ENCODE measurements at regions not wholly inside any gene's neighbourhood (a gene's known extent, or its start where the extent isn't known, plus 50 kb on each side); places are given as distances from the start of the nearest gene placed in this dataset.

- H3K79me2 ChIP-seq (ENCODE audit: low read length) = no peaks in the 10 kb centered on the region
- no peaks in the 10 kb centered on the region for H3K27me3 ChIP-seq (ENCODE audit: low read length)
- no peak for DNase-seq
- no peaks in the 10 kb centered on the region for H3K4me1 ChIP-seq (ENCODE audit: low read length)
- H3K9ac ChIP-seq (ENCODE audit: low read length) = no peak overlapping the region
- no peaks in the 10 kb centered on the region for H3K9me3 ChIP-seq (ENCODE audit: low read length)
- H4K20me1 ChIP-seq (ENCODE audit: insufficient read depth, low read depth, low read length) = no peaks in the 10 kb centered on the region
- no peak overlapping the region for H3K27ac ChIP-seq (ENCODE audit: low read length)
- H3K4me2 ChIP-seq (ENCODE audit: low read depth, low read length, poor library complexity, severe bottlenecking) = no peak overlapping the region
- no peaks in the 10 kb centered on the region for H3K9me2 ChIP-seq (replicated peaks; ENCODE audit: insufficient read depth, low read length)
- no peaks in the 10 kb centered on the region for H3K36me3 ChIP-seq (ENCODE audit: insufficient read depth, low read length)
- H3K4me3 ChIP-seq (ENCODE audit: low read length) = no peak overlapping the region
- H2AFZ ChIP-seq (ENCODE audit: low read length) = no peak overlapping the region
Measured at GRCh38 chr2:150903055-150903454, 358.6 kb downstream of the RBM43 start.

GRCh38 chr2:150900913-150901312, 360.8 kb downstream of the RBM43 start:
- Histone ChIP-seq H3K9ac (ENCODE audit: low read length) (no peak overlapping the region), H3K36me3 (ENCODE audit: insufficient read depth, low read length) (no peaks in the 10 kb centered on the region), H3K27me3 (ENCODE audit: low read length) (no peaks in the 10 kb centered on the region), H4K20me1 (ENCODE audit: insufficient read depth, low read depth, low read length) (no peaks in the 10 kb centered on the region), H3K27ac (ENCODE audit: low read length) (no peak overlapping the region), H2AFZ (ENCODE audit: low read length) (no peak overlapping the region), H3K9me3 (ENCODE audit: low read length) (no peaks in the 10 kb centered on the region), H3K79me2 (ENCODE audit: low read length) (no peaks in the 10 kb centered on the region), H3K9me2 (replicated peaks; ENCODE audit: insufficient read depth, low read length) (no peaks in the 10 kb centered on the region), H3K4me1 (ENCODE audit: low read length) (no peaks in the 10 kb centered on the region), H3K4me3 (ENCODE audit: low read length) (no peak overlapping the region), H3K4me2 (ENCODE audit: low read depth, low read length, poor library complexity, severe bottlenecking) (no peak overlapping the region)
- no peak for DNase-seq

- H3K4me2 ChIP-seq (ENCODE audit: low read depth, low read length, poor library complexity, severe bottlenecking) = no peak overlapping the region
- DNase-seq = no peak
- H3K4me1 ChIP-seq (ENCODE audit: low read length) = no peaks in the 10 kb centered on the region
- no peak overlapping the region for H3K27ac ChIP-seq (ENCODE audit: low read length)
- H3K9ac ChIP-seq (ENCODE audit: low read length) = no peak overlapping the region
- no peak overlapping the region for H3K4me3 ChIP-seq (ENCODE audit: low read length)
- H3K9me2 ChIP-seq (replicated peaks; ENCODE audit: insufficient read depth, low read length) = no peaks in the 10 kb centered on the region
- no peaks in the 10 kb centered on the region for H3K27me3 ChIP-seq (ENCODE audit: low read length)
- no peak overlapping the region for H2AFZ ChIP-seq (ENCODE audit: low read length)
- H4K20me1 ChIP-seq (ENCODE audit: insufficient read depth, low read depth, low read length) = no peaks in the 10 kb centered on the region
- no peaks in the 10 kb centered on the region for H3K9me3 ChIP-seq (ENCODE audit: low read length)
- H3K36me3 ChIP-seq (ENCODE audit: insufficient read depth, low read length) = no peaks in the 10 kb centered on the region
- no peaks in the 10 kb centered on the region for H3K79me2 ChIP-seq (ENCODE audit: low read length)
Measured at GRCh38 chr2:150895968-150896367, 365.7 kb downstream of the RBM43 start.

- no peak for DNase-seq
- Histone ChIP-seq H3K9me2 (replicated peaks; ENCODE audit: insufficient read depth, low read length) (no peaks in the 10 kb centered on the region), H4K20me1 (ENCODE audit: insufficient read depth, low read depth, low read length) (no peaks in the 10 kb centered on the region), H3K36me3 (ENCODE audit: insufficient read depth, low read length) (no peaks in the 10 kb centered on the region), H3K4me1 (ENCODE audit: low read length) (no peaks in the 10 kb centered on the region), H3K27me3 (ENCODE audit: low read length) (no peaks in the 10 kb centered on the region), H3K27ac (ENCODE audit: low read length) (no peak overlapping the region), H3K9ac (ENCODE audit: low read length) (no peak overlapping the region), H2AFZ (ENCODE audit: low read length) (no peak overlapping the region), H3K4me2 (ENCODE audit: low read depth, low read length, poor library complexity, severe bottlenecking) (no peak overlapping the region), H3K79me2 (ENCODE audit: low read length) (no peaks in the 10 kb centered on the region), H3K9me3 (ENCODE audit: low read length) (0 out of 2 replicates have a peak, but pooled peaks cover 5% of the 10 kb centered on the region), H3K4me3 (ENCODE audit: low read length) (no peak overlapping the region)
Measured at GRCh38 chr2:150889141-150889540, 372.5 kb downstream of the RBM43 start.

GRCh38 chr2:150888337-150888736, 373.3 kb downstream of the RBM43 start:
- no peaks in the 10 kb centered on the region for H4K20me1 ChIP-seq (ENCODE audit: insufficient read depth, low read depth, low read length)
- H3K4me2 ChIP-seq (ENCODE audit: low read depth, low read length, poor library complexity, severe bottlenecking) = no peak overlapping the region
- DNase-seq = no peak

GRCh38 chr2:150887926-150888325, 373.7 kb downstream of the RBM43 start:
- Histone ChIP-seq H3K4me2 (ENCODE audit: low read depth, low read length, poor library complexity, severe bottlenecking) (no peak overlapping the region), H3K27me3 (ENCODE audit: low read length) (no peaks in the 10 kb centered on the region), H3K4me1 (ENCODE audit: low read length) (no peaks in the 10 kb centered on the region), H3K27ac (ENCODE audit: low read length) (no peak overlapping the region), H2AFZ (ENCODE audit: low read length) (no peak overlapping the region), H3K79me2 (ENCODE audit: low read length) (no peaks in the 10 kb centered on the region), H3K36me3 (ENCODE audit: insufficient read depth, low read length) (no peaks in the 10 kb centered on the region), H3K4me3 (ENCODE audit: low read length) (no peak overlapping the region), H3K9ac (ENCODE audit: low read length) (no peak overlapping the region), H3K9me2 (replicated peaks; ENCODE audit: insufficient read depth, low read length) (no peaks in the 10 kb centered on the region), H3K9me3 (ENCODE audit: low read length) (0 out of 2 replicates have a peak, but pooled peaks cover 5% of the 10 kb centered on the region), H4K20me1 (ENCODE audit: insufficient read depth, low read depth, low read length) (no peaks in the 10 kb centered on the region)
- no peak for DNase-seq

More at GRCh38 chr2:150888337-150888736, 373.3 kb downstream of the RBM43 start:
- no peaks in the 10 kb centered on the region for H3K36me3 ChIP-seq (ENCODE audit: insufficient read depth, low read length)
- H3K9ac ChIP-seq (ENCODE audit: low read length) = no peak overlapping the region
- H3K9me3 ChIP-seq (ENCODE audit: low read length) = 0 out of 2 replicates have a peak, but pooled peaks cover 5% of the 10 kb centered on the region
- no peak overlapping the region for H3K4me3 ChIP-seq (ENCODE audit: low read length)
- H3K27ac ChIP-seq (ENCODE audit: low read length) = no peak overlapping the region
- no peaks in the 10 kb centered on the region for H3K79me2 ChIP-seq (ENCODE audit: low read length)
- no peaks in the 10 kb centered on the region for H3K4me1 ChIP-seq (ENCODE audit: low read length)
- H3K9me2 ChIP-seq (replicated peaks; ENCODE audit: insufficient read depth, low read length) = no peaks in the 10 kb centered on the region
- H2AFZ ChIP-seq (ENCODE audit: low read length) = no peak overlapping the region
- no peaks in the 10 kb centered on the region for H3K27me3 ChIP-seq (ENCODE audit: low read length)

GRCh38 chr2:150885774-150886386, 375.8 kb downstream of the RBM43 start:
- Histone ChIP-seq H3K79me2 (ENCODE audit: low read length) (no peaks in the 10 kb centered on the region), H3K9ac (ENCODE audit: low read length) (no peak overlapping the region), H3K9me3 (ENCODE audit: low read length) (0 out of 2 replicates have a peak, but pooled peaks cover 5% of the 10 kb centered on the region), H3K4me2 (ENCODE audit: low read depth, low read length, poor library complexity, severe bottlenecking) (no peak overlapping the region), H3K4me1 (ENCODE audit: low read length) (no peaks in the 10 kb centered on the region), H3K27ac (ENCODE audit: low read length) (no peak overlapping the region), H2AFZ (ENCODE audit: low read length) (no peak overlapping the region), H3K9me2 (replicated peaks; ENCODE audit: insufficient read depth, low read length) (no peaks in the 10 kb centered on the region), H3K36me3 (ENCODE audit: insufficient read depth, low read length) (no peaks in the 10 kb centered on the region), H3K27me3 (ENCODE audit: low read length) (no peaks in the 10 kb centered on the region), H3K4me3 (ENCODE audit: low read length) (no peak overlapping the region), H4K20me1 (ENCODE audit: insufficient read depth, low read depth, low read length) (no peaks in the 10 kb centered on the region)
- DNase-seq = no peak

- Histone ChIP-seq H3K9ac (ENCODE audit: low read length) (no peak overlapping the region), H3K36me3 (ENCODE audit: insufficient read depth, low read length) (no peaks in the 10 kb centered on the region), H3K9me3 (ENCODE audit: low read length) (0 out of 2 replicates have a peak, but pooled peaks cover under 1% of the 10 kb centered on the region), H2AFZ (ENCODE audit: low read length) (no peak overlapping the region), H3K4me2 (ENCODE audit: low read depth, low read length, poor library complexity, severe bottlenecking) (no peak overlapping the region), H3K27me3 (ENCODE audit: low read length) (no peaks in the 10 kb centered on the region), H3K4me3 (ENCODE audit: low read length) (no peak overlapping the region), H4K20me1 (ENCODE audit: insufficient read depth, low read depth, low read length) (no peaks in the 10 kb centered on the region), H3K27ac (ENCODE audit: low read length) (no peak overlapping the region), H3K4me1 (ENCODE audit: low read length) (no peaks in the 10 kb centered on the region), H3K9me2 (replicated peaks; ENCODE audit: insufficient read depth, low read length) (no peaks in the 10 kb centered on the region), H3K79me2 (ENCODE audit: low read length) (no peaks in the 10 kb centered on the region)
- DNase-seq = no peak
Measured at GRCh38 chr2:150885236-150885635, 376.4 kb downstream of the RBM43 start.

GRCh38 chr2:150883613-150883895, 378.1 kb downstream of the RBM43 start:
- H3K36me3 ChIP-seq (ENCODE audit: insufficient read depth, low read length) = no peaks in the 10 kb centered on the region
- H3K9me2 ChIP-seq (replicated peaks; ENCODE audit: insufficient read depth, low read length) = no peaks in the 10 kb centered on the region
- no peak overlapping the region for H2AFZ ChIP-seq (ENCODE audit: low read length)
- H3K27ac ChIP-seq (ENCODE audit: low read length) = no peak overlapping the region
- no peak overlapping the region for H3K9ac ChIP-seq (ENCODE audit: low read length)
- no peaks in the 10 kb centered on the region for H4K20me1 ChIP-seq (ENCODE audit: insufficient read depth, low read depth, low read length)
- no peak for DNase-seq
- no peak overlapping the region for H3K4me3 ChIP-seq (ENCODE audit: low read length)
- H3K27me3 ChIP-seq (ENCODE audit: low read length) = no peaks in the 10 kb centered on the region
- no peaks in the 10 kb centered on the region for H3K9me3 ChIP-seq (ENCODE audit: low read length)
- no peak overlapping the region for H3K4me2 ChIP-seq (ENCODE audit: low read depth, low read length, poor library complexity, severe bottlenecking)
- H3K79me2 ChIP-seq (ENCODE audit: low read length) = no peaks in the 10 kb centered on the region
- no peaks in the 10 kb centered on the region for H3K4me1 ChIP-seq (ENCODE audit: low read length)
